AG20443 (cell line): ENCODE measurements at regions not wholly inside any gene's neighbourhood (a gene's known extent, or its start where the extent isn't known, plus 50 kb on each side); places are given as distances from the start of the nearest gene placed in this dataset.
A peak's percentile ranks its signal among the peaks of the same experiment; 100 is the strongest.
"Not testable (repeated sequence)": the region's sequence is repeated elsewhere in the genome, so short reads cannot be mapped to it uniquely, and the experiment has no call there.

ENCODE experiments used
- DNase-seq: peaks from one replicate; pipeline ENCODE4 v3.0.0; 2012; ENCODE audit warnings: low spot score, mixed read lengths

GRCh38 chr2:220346919-220347318 is 719.5 kb downstream of the SLC4A3 start:
- DNase-seq: no peak

- DNase-seq: no peak
These were observed 720.2 kb downstream of the SLC4A3 start for GRCh38 chr2:220347626-220348025.

GRCh38 chr2:220348206-220348605 is 720.8 kb downstream of the SLC4A3 start:
- no peak for DNase-seq

GRCh38 chr2:220353897-220354296 is 726.5 kb downstream of the SLC4A3 start:
- DNase-seq: no peak

- DNase-seq: no peak
These were observed 728.6 kb downstream of the SLC4A3 start for GRCh38 chr2:220356076-220356475.

- peak; percentile 26 for DNase-seq
These were observed 737.6 kb downstream of the SLC4A3 start for GRCh38 chr2:220365023-220365422.

- no peak for DNase-seq
These were observed 739.3 kb downstream of the SLC4A3 start for GRCh38 chr2:220366765-220367164.

GRCh38 chr2:220370764-220371163 is 743.3 kb downstream of the SLC4A3 start:
- no peak for DNase-seq

- DNase-seq: no peak
These were observed 743.8 kb downstream of the SLC4A3 start for GRCh38 chr2:220371211-220371610.

- DNase-seq: no peak
These were observed 746.4 kb downstream of the SLC4A3 start for GRCh38 chr2:220373878-220374277.

GRCh38 chr2:220374282-220374681 is 746.9 kb downstream of the SLC4A3 start:
- no peak for DNase-seq

GRCh38 chr2:220377482-220378155 is 750.2 kb downstream of the SLC4A3 start:
- no peak for DNase-seq

- DNase-seq: not testable (repeated sequence)
These were observed 760.3 kb downstream of the SLC4A3 start for GRCh38 chr2:220387758-220388157.

- DNase-seq: no peak
These were observed 766.3 kb downstream of the SLC4A3 start for GRCh38 chr2:220393711-220394110.

- no peak for DNase-seq
These were observed 767.0 kb downstream of the SLC4A3 start for GRCh38 chr2:220394433-220394832.

- no peak for DNase-seq
These were observed 768.9 kb downstream of the SLC4A3 start for GRCh38 chr2:220396287-220396686.

- DNase-seq: no peak
These were observed 782.9 kb downstream of the SLC4A3 start for GRCh38 chr2:220410296-220410695.

- no peak for DNase-seq
These were observed 790.1 kb downstream of the SLC4A3 start for GRCh38 chr2:220417503-220417902.

GRCh38 chr2:220419647-220420046 is 792.2 kb downstream of the SLC4A3 start:
- DNase-seq: no peak

- DNase-seq: no peak
These were observed 793.4 kb downstream of the SLC4A3 start for GRCh38 chr2:220420820-220421219.

GRCh38 chr2:220422676-220423075 is 795.2 kb downstream of the SLC4A3 start:
- DNase-seq: no peak

GRCh38 chr2:220424561-220424960 is 797.1 kb downstream of the SLC4A3 start:
- no peak for DNase-seq

GRCh38 chr2:220432645-220433044 is 805.2 kb downstream of the SLC4A3 start:
- no peak for DNase-seq

- DNase-seq: no peak
These were observed 805.7 kb downstream of the SLC4A3 start for GRCh38 chr2:220433131-220433530.
